Right atrium auricular region (tissue), 2 donors: ENCODE measurements at regions not wholly inside any gene's neighbourhood (a gene's known extent, or its start where the extent isn't known, plus 50 kb on each side); places are given as distances from the start of the nearest gene placed in this dataset.

Source experiments
- DNase-seq: peaks from one replicate; pipeline ENCODE4 v3.0.0-alpha.2; 2019; ENCODE audit warnings: low spot score
- H3K27ac ChIP-seq, 2 donors: fragments of 200-600 bp; sonication (generic); 1 replicate in 1 of 2; 2 replicates in 1 of 2; pipeline ENCODE4 v1.5.1; 2016 to 2019
- H3K27me3 ChIP-seq, 2 donors: fragments of 200-600 bp; sonication (generic); one replicate each; pipeline versions ENCODE4 v1.5.1 to v1.6.0; 2017 to 2019
- H3K36me3 ChIP-seq: fragments of 200-600 bp; sonication (generic); one replicate; pipeline ENCODE4 v1.5.1; 2016
- H3K4me1 ChIP-seq, 2 donors: fragments of 200-600 bp; sonication (generic); one replicate each; pipeline versions ENCODE4 v1.5.1 to v1.6.0; 2017 to 2019
- H3K4me3 ChIP-seq, 2 donors: fragments of 200-600 bp; sonication (generic); 1 replicate in 1 of 2; 2 replicates in 1 of 2; pipeline ENCODE4 v1.5.1; 2017 to 2019; ENCODE audit warnings: mild to moderate bottlenecking in 1 of 2, moderate library complexity in 1 of 2
- H3K9me3 ChIP-seq, 2 donors: fragments of 200-600 bp; sonication (generic); one replicate each; pipeline ENCODE4 v1.5.1; 2019
- TF ChIP-seq, protein P1 (sequence below), 2 donors: fragments of 200-600 bp; sonication (generic); IDR thresholded peaks; one replicate each; pipeline ENCODE4 v1.5.1; 2019; ENCODE audit warnings: antibody characterized with exemption in 2 of 2

DNA sequence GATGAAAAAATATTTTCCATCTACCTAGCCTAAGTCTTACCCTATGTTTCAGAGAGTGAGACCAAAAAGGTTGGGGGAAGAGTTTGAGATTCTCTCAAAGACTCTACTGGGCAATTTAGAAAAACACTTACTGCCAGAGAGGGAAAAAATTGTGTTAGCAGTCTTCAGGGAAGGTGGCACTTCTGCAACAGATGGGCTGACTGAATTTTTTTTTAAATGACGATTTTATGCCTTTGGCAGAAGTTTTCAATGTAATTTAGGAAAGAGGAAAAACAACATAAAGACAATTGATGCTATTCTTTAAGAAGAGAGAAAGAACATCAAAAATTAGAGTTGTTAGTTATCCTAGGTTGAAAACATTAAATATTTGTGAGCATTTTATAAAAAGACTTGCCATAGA is 1894.5 kb upstream of the PIK3C3 start:
- no peak overlapping the region for H3K27ac ChIP-seq
- H3K27me3 ChIP-seq, result no peaks in the 10 kb centered on the region
- no peaks in the 10 kb centered on the region for H3K36me3 ChIP-seq
- H3K4me1 ChIP-seq, result no peaks in the 10 kb centered on the region
- H3K9me3 ChIP-seq, result no peaks in the 10 kb centered on the region
- TF ChIP-seq, protein P1, sequence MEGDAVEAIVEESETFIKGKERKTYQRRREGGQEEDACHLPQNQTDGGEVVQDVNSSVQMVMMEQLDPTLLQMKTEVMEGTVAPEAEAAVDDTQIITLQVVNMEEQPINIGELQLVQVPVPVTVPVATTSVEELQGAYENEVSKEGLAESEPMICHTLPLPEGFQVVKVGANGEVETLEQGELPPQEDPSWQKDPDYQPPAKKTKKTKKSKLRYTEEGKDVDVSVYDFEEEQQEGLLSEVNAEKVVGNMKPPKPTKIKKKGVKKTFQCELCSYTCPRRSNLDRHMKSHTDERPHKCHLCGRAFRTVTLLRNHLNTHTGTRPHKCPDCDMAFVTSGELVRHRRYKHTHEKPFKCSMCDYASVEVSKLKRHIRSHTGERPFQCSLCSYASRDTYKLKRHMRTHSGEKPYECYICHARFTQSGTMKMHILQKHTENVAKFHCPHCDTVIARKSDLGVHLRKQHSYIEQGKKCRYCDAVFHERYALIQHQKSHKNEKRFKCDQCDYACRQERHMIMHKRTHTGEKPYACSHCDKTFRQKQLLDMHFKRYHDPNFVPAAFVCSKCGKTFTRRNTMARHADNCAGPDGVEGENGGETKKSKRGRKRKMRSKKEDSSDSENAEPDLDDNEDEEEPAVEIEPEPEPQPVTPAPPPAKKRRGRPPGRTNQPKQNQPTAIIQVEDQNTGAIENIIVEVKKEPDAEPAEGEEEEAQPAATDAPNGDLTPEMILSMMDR (IDR thresholded peaks at IDR 0.05), result no peak
- no peak for DNase-seq
- no peak overlapping the region for H3K4me3 ChIP-seq

DNA sequence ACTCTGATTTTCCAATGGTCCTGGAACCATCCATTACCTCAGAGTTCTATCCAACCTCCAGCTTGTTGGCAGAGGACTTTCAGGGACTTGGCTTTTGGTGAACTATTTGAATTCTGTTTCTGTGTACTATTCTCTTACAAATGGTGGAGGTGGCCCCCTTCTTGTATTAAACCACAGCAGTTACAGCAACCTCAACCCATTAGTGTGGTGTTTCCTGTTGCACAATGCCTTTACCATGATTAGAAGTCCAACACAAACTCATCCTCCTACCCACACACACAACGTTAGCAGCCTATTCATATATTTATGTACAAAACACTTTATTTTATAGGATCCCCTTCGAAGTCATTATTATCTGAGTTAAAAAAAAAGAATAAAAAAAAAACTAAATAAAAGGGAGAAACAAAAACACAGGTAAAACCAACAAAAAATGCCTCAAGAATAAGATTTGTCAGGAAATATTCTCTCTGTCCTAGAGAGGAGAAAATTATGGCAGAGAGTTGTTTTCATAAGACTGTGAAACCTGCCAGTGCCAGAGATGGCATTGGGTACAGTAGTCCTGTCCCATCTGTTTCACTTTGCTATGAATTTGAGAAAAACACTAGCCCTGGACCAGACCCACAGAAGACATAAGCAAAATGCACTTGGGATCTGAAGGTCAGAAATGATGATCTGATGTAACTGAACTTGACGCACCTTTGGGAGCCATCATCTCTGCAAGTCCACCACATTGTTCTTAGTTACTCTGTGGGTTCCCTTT is 1896.0 kb upstream of the PIK3C3 start:
- H3K36me3 ChIP-seq, result no peaks in the 10 kb centered on the region
- no peaks in the 10 kb centered on the region for H3K4me1 ChIP-seq
- TF ChIP-seq, protein P1 (IDR thresholded peaks at IDR 0.05), result no peak
- no peaks in the 10 kb centered on the region for H3K27me3 ChIP-seq
- no peak overlapping the region for H3K4me3 ChIP-seq
- no peak overlapping the region for H3K27ac ChIP-seq
- H3K9me3 ChIP-seq, result no peaks in the 10 kb centered on the region
- no peak for DNase-seq

- DNase-seq, result no peak
- no peak overlapping the region for H3K4me3 ChIP-seq
- TF ChIP-seq, protein P1 (IDR thresholded peaks at IDR 0.05), result no peak
Measured at GRCh38 chr18:40056079-40056692, 1898.8 kb upstream of the PIK3C3 start.

GRCh38 chr18:40055262-40055661 is 1899.8 kb upstream of the PIK3C3 start:
- no peak for DNase-seq
- Histone ChIP-seq H3K4me1 (no peaks in the 10 kb centered on the region), H3K36me3 (no peaks in the 10 kb centered on the region), H3K27ac (no peak overlapping the region), H3K27me3 (no peaks in the 10 kb centered on the region), H3K4me3 (no peak overlapping the region), H3K9me3 (no peaks in the 10 kb centered on the region)
- TF ChIP-seq, protein P1 (IDR thresholded peaks at IDR 0.05), result no peak

More at GRCh38 chr18:40056079-40056692, 1898.8 kb upstream of the PIK3C3 start:
- no peak overlapping the region for H3K27ac ChIP-seq
- no peaks in the 10 kb centered on the region for H3K9me3 ChIP-seq
- no peaks in the 10 kb centered on the region for H3K4me1 ChIP-seq
- no peaks in the 10 kb centered on the region for H3K36me3 ChIP-seq
- H3K27me3 ChIP-seq, result no peaks in the 10 kb centered on the region

GRCh38 chr18:40049716-40050115 is 1905.3 kb upstream of the PIK3C3 start:
- Histone ChIP-seq H3K4me3 (no peak overlapping the region), H3K36me3 (no peaks in the 10 kb centered on the region), H3K27ac (no peak overlapping the region), H3K27me3 (no peaks in the 10 kb centered on the region), H3K4me1 (no peaks in the 10 kb centered on the region), H3K9me3 (no peaks in the 10 kb centered on the region)
- no peak for DNase-seq
- TF ChIP-seq, protein P1 (IDR thresholded peaks at IDR 0.05), result no peak
